ENCODE measurements at regions not wholly inside any gene's neighbourhood (a gene's known extent, or its start where the extent isn't known, plus 50 kb on each side); places are given as distances from the start of the nearest gene placed in this dataset.
"Not testable (repeated sequence)": the region's sequence is repeated elsewhere in the genome, so short reads cannot be mapped to it uniquely, and the experiment has no call there.

GRCh38 chr22:15772337-15772736 lies 82.5 kb downstream of the POTEH start:
- not testable (repeated sequence) for H3K27me3 Mint-ChIP-seq; H3K27ac Mint-ChIP-seq; H3K9me3 ChIP-seq (ENCODE audit: control insufficient read depth, low read length, poor library complexity, severe bottlenecking); H3K36me3 Mint-ChIP-seq (ENCODE audit: low read depth); DNase-seq; H3K4me3 Mint-ChIP-seq; H3K4me1 Mint-ChIP-seq; ATAC-seq

- not testable (repeated sequence) for H3K27me3 Mint-ChIP-seq; H3K27ac Mint-ChIP-seq; DNase-seq; H3K4me1 Mint-ChIP-seq; H3K36me3 Mint-ChIP-seq (ENCODE audit: low read depth); H3K9me3 ChIP-seq (ENCODE audit: control insufficient read depth, low read length, poor library complexity, severe bottlenecking); ATAC-seq; H3K4me3 Mint-ChIP-seq
Observed at GRCh38 chr22:15775118-15775517, 85.3 kb downstream of the POTEH start.

GRCh38 chr22:15775670-15776669 lies 86.1 kb downstream of the POTEH start:
- H3K27me3 Mint-ChIP-seq; H3K9me3 ChIP-seq (ENCODE audit: control insufficient read depth, low read length, poor library complexity, severe bottlenecking); H3K4me3 Mint-ChIP-seq; H3K27ac Mint-ChIP-seq; H3K36me3 Mint-ChIP-seq (ENCODE audit: low read depth); H3K4me1 Mint-ChIP-seq: not testable (repeated sequence)
- DNase-seq (peak in 1 of 3 donors; percentile 8), ATAC-seq (peak; percentile 45)

- H3K36me3 Mint-ChIP-seq (ENCODE audit: low read depth); H3K27ac Mint-ChIP-seq; H3K9me3 ChIP-seq (ENCODE audit: control insufficient read depth, low read length, poor library complexity, severe bottlenecking); H3K4me1 Mint-ChIP-seq; ATAC-seq; H3K4me3 Mint-ChIP-seq; H3K27me3 Mint-ChIP-seq; DNase-seq: not testable (repeated sequence)
Observed at GRCh38 chr22:15776727-15777126, 86.9 kb downstream of the POTEH start.

- H3K36me3 Mint-ChIP-seq (ENCODE audit: low read depth); H3K4me1 Mint-ChIP-seq; H3K27me3 Mint-ChIP-seq; ATAC-seq; DNase-seq; H3K4me3 Mint-ChIP-seq; H3K27ac Mint-ChIP-seq; H3K9me3 ChIP-seq (ENCODE audit: control insufficient read depth, low read length, poor library complexity, severe bottlenecking): not testable (repeated sequence)
Observed at GRCh38 chr22:15777150-15777549, 87.3 kb downstream of the POTEH start.

- H3K9me3 ChIP-seq (ENCODE audit: control insufficient read depth, low read length, poor library complexity, severe bottlenecking); H3K27ac Mint-ChIP-seq; H3K4me3 Mint-ChIP-seq; ATAC-seq; DNase-seq; H3K27me3 Mint-ChIP-seq; H3K4me1 Mint-ChIP-seq; H3K36me3 Mint-ChIP-seq (ENCODE audit: low read depth): not testable (repeated sequence)
Observed at GRCh38 chr22:15777557-15777956, 87.7 kb downstream of the POTEH start.

GRCh38 chr22:15778366-15778765 lies 88.5 kb downstream of the POTEH start:
- not testable (repeated sequence) for ATAC-seq; H3K4me1 Mint-ChIP-seq; H3K4me3 Mint-ChIP-seq; DNase-seq; H3K9me3 ChIP-seq (ENCODE audit: control insufficient read depth, low read length, poor library complexity, severe bottlenecking); H3K36me3 Mint-ChIP-seq (ENCODE audit: low read depth); H3K27ac Mint-ChIP-seq; H3K27me3 Mint-ChIP-seq

- not testable (repeated sequence) for ATAC-seq; DNase-seq; H3K27me3 Mint-ChIP-seq; H3K27ac Mint-ChIP-seq; H3K36me3 Mint-ChIP-seq (ENCODE audit: low read depth); H3K9me3 ChIP-seq (ENCODE audit: control insufficient read depth, low read length, poor library complexity, severe bottlenecking); H3K4me1 Mint-ChIP-seq; H3K4me3 Mint-ChIP-seq
Observed at GRCh38 chr22:15781652-15782051, 91.8 kb downstream of the POTEH start.

GRCh38 chr22:15782933-15783332 lies 93.1 kb downstream of the POTEH start:
- not testable (repeated sequence) for H3K9me3 ChIP-seq (ENCODE audit: control insufficient read depth, low read length, poor library complexity, severe bottlenecking); H3K4me3 Mint-ChIP-seq; H3K27ac Mint-ChIP-seq; H3K27me3 Mint-ChIP-seq; H3K4me1 Mint-ChIP-seq; H3K36me3 Mint-ChIP-seq (ENCODE audit: low read depth); ATAC-seq; DNase-seq

GRCh38 chr22:15784383-15785085 lies 94.7 kb downstream of the POTEH start:
- H3K27ac Mint-ChIP-seq; H3K9me3 ChIP-seq (ENCODE audit: control insufficient read depth, low read length, poor library complexity, severe bottlenecking); DNase-seq; H3K4me1 Mint-ChIP-seq; H3K36me3 Mint-ChIP-seq (ENCODE audit: low read depth); H3K4me3 Mint-ChIP-seq; H3K27me3 Mint-ChIP-seq: not testable (repeated sequence)
- ATAC-seq, result peak; percentile 33

GRCh38 chr22:15786942-15787733 lies 97.3 kb downstream of the POTEH start:
- H3K9me3 ChIP-seq (ENCODE audit: control insufficient read depth, low read length, poor library complexity, severe bottlenecking); H3K27ac Mint-ChIP-seq; H3K36me3 Mint-ChIP-seq (ENCODE audit: low read depth); H3K27me3 Mint-ChIP-seq; H3K4me1 Mint-ChIP-seq; H3K4me3 Mint-ChIP-seq; DNase-seq; ATAC-seq: not testable (repeated sequence)

GRCh38 chr22:15791557-15791956 lies 101.7 kb downstream of the POTEH start:
- H3K4me3 Mint-ChIP-seq; ATAC-seq; H3K4me1 Mint-ChIP-seq; H3K27ac Mint-ChIP-seq; DNase-seq; H3K36me3 Mint-ChIP-seq (ENCODE audit: low read depth); H3K27me3 Mint-ChIP-seq; H3K9me3 ChIP-seq (ENCODE audit: control insufficient read depth, low read length, poor library complexity, severe bottlenecking): not testable (repeated sequence)

GRCh38 chr22:15799935-15800334 lies 110.1 kb downstream of the POTEH start:
- not testable (repeated sequence) for ATAC-seq; H3K36me3 Mint-ChIP-seq (ENCODE audit: low read depth); H3K9me3 ChIP-seq (ENCODE audit: control insufficient read depth, low read length, poor library complexity, severe bottlenecking); H3K27ac Mint-ChIP-seq; H3K4me3 Mint-ChIP-seq; H3K4me1 Mint-ChIP-seq; H3K27me3 Mint-ChIP-seq; DNase-seq

Data from T-helper 17 cell (primary cell).